ENCODE measurements at regions not wholly inside any gene's neighbourhood (a gene's known extent, or its start where the extent isn't known, plus 50 kb on each side); places are given as distances from the start of the nearest gene placed in this dataset.

DNA sequence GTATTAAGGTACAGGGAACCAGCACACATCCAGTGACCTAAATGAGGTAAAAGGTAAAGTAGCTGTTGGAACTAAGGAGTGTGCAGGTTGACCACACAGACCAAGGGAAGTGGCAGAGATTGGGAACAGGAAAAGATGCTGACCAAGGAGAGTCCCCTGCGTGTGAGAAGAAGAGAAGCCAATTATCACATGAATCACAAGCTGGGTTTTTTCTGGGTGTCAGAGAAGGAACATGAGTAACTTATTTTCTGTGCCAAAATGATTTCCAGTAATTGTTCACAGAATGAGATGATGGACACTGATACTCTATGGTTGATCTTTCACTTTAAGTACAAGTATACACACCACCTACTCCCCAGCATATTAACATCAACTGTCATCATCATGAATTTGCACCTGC lies 130.7 kb upstream of the ACO1 start:
- H3K4me3 ChIP-seq: no peak overlapping the region
- in situ Hi-C loops (cut with MboI; ENCODE audit: low sequenced_read_pairs): no loop called here
- DNase-seq (ENCODE audit: low spot score in 2 of 2): no peak
- no peaks in the 10 kb centered on the region for H3K36me3 ChIP-seq (replicated peaks)
- no peaks in the 10 kb centered on the region for H3K27me3 ChIP-seq (ENCODE audit: low read depth)
- H3K9me3 ChIP-seq: no peaks in the 10 kb centered on the region
- H3K4me1 ChIP-seq: peaks cover 6% of the 10 kb centered on the region; the same call in 1 of the 2 replicates

DNA sequence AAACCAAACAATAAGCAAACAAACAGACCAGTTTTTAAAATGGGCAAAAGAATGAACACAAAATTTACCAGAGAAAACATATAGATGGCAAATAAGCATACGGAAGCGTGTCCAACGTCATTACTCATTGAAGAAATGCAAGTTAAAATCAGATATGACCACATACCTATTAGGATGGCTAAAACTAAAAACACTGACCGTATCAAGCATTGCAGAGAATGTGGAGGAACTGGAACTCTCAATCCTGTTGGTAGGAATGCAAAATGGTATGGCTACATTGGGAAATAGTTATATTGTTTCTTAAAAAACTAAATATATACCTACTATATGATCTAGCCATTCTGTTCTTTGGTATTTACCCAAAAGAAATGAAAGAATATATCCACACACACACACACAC lies 129.4 kb upstream of the ACO1 start:
- H3K4me3 ChIP-seq: no peak overlapping the region
- in situ Hi-C loops (cut with MboI; ENCODE audit: low sequenced_read_pairs): no loop called here
- no peaks in the 10 kb centered on the region for H3K27me3 ChIP-seq (ENCODE audit: low read depth)
- peaks cover 6% of the 10 kb centered on the region; the same call in 1 of the 2 replicates for H3K4me1 ChIP-seq
- DNase-seq (ENCODE audit: low spot score in 2 of 2): no peak
- H3K9me3 ChIP-seq: no peaks in the 10 kb centered on the region
- H3K36me3 ChIP-seq (replicated peaks): no peaks in the 10 kb centered on the region

DNA sequence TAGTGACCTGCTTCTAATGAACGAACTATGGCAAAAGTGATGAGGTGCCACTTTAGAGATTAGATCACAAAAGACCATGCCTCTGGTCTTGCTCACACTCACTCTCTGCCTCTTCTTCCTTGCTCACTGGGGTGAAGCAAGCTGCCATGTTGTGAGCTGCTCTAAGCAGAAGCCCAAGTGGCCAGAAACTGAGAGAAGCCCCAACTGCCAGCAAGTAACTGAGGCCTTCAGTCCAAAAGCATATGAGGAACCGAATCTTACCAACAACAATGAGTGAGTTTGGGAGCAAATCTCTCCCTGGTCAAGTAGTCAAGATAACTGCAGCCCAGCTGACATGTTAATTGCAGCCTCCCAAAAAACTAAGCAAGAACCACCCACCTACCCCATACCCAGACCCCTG lies 126.0 kb upstream of the ACO1 start:
- Histone ChIP-seq H3K27me3 (ENCODE audit: low read depth) (no peaks in the 10 kb centered on the region), H3K4me3 (no peak overlapping the region), H3K4me1 (no peaks in the 10 kb centered on the region), H3K9me3 (no peaks in the 10 kb centered on the region), H3K36me3 (replicated peaks) (no peaks in the 10 kb centered on the region)
- in situ Hi-C loops (cut with MboI; ENCODE audit: low sequenced_read_pairs): no loop called here
- DNase-seq (ENCODE audit: low spot score in 2 of 2): no peak

DNA sequence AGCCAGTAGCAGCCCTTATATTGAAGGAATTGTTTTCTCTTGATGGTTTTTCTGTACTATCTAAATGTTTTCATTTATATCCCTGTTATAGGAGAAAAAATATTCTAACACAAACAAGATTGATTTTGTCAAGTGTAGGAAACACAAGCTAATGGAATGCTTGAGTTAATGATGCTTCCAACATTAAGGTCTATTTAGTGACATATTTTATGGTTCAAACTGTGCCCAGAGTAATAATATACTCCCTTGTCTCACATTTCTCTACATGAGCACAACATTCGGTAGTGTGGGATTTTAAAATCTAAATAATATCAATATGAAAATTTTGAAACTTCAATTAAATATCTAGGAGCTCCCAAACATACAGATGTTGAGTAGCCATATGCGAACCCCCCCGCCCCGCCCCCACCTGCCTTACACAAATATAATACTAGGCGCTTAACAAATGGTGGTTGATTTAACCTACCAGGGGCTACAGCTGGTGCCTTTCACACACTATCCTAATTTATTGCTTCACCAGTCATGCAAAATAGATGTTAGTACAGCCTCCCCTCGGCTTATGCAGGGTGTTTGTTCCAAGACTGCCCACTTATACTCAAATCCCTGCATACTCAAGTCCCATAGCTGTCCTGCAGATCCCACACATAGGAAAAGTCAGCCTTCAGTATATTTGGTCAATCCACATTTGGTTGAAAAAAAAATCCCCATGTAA lies 124.1 kb upstream of the ACO1 start:
- H3K4me3 ChIP-seq: no peak overlapping the region
- H3K36me3 ChIP-seq (replicated peaks): no peaks in the 10 kb centered on the region
- DNase-seq (ENCODE audit: low spot score in 2 of 2): no peak
- in situ Hi-C loops (cut with MboI; ENCODE audit: low sequenced_read_pairs): no loop called here
- H3K9me3 ChIP-seq: no peaks in the 10 kb centered on the region
- H3K4me1 ChIP-seq: peaks cover 14% of the 10 kb centered on the region
- H3K27me3 ChIP-seq (ENCODE audit: low read depth): no peaks in the 10 kb centered on the region

DNA sequence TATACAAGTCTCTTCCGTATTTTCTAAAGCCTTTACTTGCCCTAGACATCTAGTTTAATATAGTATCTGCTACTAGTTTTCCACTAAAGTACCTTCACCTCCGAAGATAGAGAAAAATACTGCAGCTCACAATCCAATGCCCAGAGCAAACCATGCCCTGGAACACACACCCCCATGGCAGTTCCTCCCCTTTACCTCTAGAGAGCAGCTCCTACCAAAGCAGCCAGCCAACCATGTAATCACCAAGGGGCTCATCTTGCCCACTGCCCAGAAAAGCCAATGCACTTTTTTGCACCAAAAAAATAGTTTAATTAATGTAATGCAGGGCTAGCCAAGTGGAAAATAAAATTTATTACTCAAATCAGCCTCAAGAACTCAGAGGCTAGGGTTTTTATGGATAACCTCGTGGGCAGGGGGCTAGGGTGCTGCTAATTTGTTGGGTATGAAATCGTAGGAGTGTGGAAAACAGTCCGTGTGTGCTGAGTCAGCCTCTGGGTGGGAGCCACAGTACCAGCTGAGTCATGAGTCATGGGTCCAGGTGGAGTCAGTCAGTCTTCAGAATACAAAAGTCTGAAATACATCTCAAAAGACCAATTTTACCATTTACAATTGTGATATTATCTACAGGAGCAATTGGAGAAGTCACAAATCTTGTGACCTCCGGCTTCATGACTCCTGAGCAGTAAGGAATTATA lies 120.1 kb upstream of the ACO1 start:
- Histone ChIP-seq H3K27me3 (ENCODE audit: low read depth) (no peaks in the 10 kb centered on the region), H3K36me3 (replicated peaks) (no peaks in the 10 kb centered on the region), H3K9me3 (no peaks in the 10 kb centered on the region), H3K4me3 (no peak overlapping the region), H3K4me1 (peaks cover 16% of the 10 kb centered on the region)
- in situ Hi-C loops (cut with MboI; ENCODE audit: low sequenced_read_pairs): no loop called here
- peak in 1 of 2 experiments; percentile 48 for DNase-seq (ENCODE audit: low spot score in 2 of 2)

DNA sequence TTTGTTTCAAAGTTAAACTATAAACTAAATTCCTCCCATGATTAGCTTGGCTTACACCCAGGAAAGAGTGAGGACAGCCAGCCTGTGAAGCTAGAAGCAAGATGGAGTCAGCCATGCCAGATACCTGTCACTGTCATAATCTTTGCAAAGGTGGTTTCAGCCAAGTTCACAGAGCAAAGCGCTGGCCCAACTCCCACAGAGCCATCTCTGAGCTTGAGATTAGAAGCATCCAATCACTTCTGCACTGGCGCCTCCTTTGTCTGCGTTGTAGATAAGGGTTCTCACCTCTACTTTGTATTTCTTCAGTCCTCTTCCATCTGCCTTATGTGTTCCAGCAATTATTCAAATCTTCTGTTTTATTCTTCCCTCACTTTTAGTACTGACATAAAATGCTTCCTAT lies 119.4 kb upstream of the ACO1 start:
- in situ Hi-C loops (cut with MboI; ENCODE audit: low sequenced_read_pairs): no loop called here
- Histone ChIP-seq H3K36me3 (replicated peaks) (no peaks in the 10 kb centered on the region), H3K4me3 (no peak overlapping the region), H3K4me1 (peaks cover 16% of the 10 kb centered on the region), H3K9me3 (no peaks in the 10 kb centered on the region), H3K27me3 (ENCODE audit: low read depth) (no peaks in the 10 kb centered on the region)
- DNase-seq (ENCODE audit: low spot score in 2 of 2): no peak

DNA sequence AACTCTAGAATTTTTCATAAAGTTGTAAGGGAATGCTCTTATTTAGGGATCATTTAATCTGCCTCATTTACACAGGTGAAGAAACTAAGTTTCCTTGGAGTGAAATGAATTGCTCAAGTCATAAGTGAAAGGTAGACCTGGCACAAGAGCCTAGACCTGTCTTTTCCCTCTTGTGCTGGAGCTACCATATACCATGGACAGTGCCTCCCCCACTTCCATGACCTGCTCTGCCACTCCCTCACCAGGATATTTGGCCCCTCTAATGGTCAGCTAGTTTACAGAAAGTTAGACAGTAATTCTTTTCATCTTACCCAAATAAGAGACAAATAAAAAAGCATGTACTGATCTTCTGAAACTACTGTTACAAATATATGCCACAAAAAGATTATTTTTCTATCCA lies 105.5 kb upstream of the ACO1 start:
- H3K4me1 ChIP-seq: no peaks in the 10 kb centered on the region
- no peak for DNase-seq (ENCODE audit: low spot score in 2 of 2)
- H3K27me3 ChIP-seq (ENCODE audit: low read depth): no peaks in the 10 kb centered on the region
- no peaks in the 10 kb centered on the region for H3K9me3 ChIP-seq
- H3K4me3 ChIP-seq: no peak overlapping the region
- H3K36me3 ChIP-seq (replicated peaks): no peaks in the 10 kb centered on the region
- in situ Hi-C loops (cut with MboI; ENCODE audit: low sequenced_read_pairs): no loop called here

DNA sequence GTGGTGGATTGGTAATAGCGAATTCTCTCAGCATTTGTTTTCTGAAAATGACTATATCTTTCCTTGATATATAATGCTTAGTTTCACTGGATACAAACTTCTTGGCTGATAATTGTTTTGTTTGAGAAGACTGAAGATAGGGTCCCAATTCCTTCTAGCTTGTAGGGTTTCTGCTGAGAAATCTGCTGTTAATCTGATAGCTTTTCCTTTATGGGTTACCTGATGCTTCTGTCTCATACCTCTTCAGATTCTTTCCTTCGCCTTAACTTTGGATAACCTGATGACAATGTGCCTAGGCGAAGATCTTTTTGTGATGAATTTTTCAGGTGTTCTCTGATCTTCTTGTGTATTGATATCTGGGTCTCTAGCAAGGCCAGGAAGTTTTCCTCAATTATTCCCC lies 94.7 kb upstream of the ACO1 start:
- no peak for DNase-seq (ENCODE audit: low spot score in 2 of 2)
- H3K27me3 ChIP-seq (ENCODE audit: low read depth): no peaks in the 10 kb centered on the region
- H3K36me3 ChIP-seq (replicated peaks): no peaks in the 10 kb centered on the region
- in situ Hi-C loops (cut with MboI; ENCODE audit: low sequenced_read_pairs): no loop called here
- H3K4me3 ChIP-seq: no peak overlapping the region
- H3K9me3 ChIP-seq: no peaks in the 10 kb centered on the region
- no peaks in the 10 kb centered on the region for H3K4me1 ChIP-seq

DNA sequence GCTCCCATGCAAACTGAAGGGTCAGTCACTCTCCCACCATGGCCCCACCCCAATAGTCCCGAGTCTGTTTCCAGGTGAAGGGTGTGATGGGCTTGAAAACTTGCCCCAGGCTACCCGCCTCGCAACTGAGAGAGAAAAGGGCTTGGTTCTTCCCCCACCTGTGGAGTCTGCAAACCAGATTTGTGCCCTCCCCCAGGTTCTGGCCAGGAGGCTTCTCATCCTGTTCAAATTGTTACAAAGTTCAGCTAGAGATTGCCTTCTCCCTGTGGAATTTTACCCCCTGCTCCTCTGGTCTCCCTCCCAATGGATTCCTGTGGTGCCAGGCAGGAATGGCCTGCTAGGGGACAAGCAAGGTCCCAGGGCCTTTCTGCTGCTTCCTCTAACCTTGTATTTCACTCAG lies 93.1 kb upstream of the ACO1 start:
- Histone ChIP-seq H3K9me3 (no peaks in the 10 kb centered on the region), H3K4me3 (no peak overlapping the region), H3K36me3 (replicated peaks) (no peaks in the 10 kb centered on the region), H3K4me1 (no peaks in the 10 kb centered on the region), H3K27me3 (ENCODE audit: low read depth) (no peaks in the 10 kb centered on the region)
- in situ Hi-C loops (cut with MboI; ENCODE audit: low sequenced_read_pairs): no loop called here
- DNase-seq (ENCODE audit: low spot score in 2 of 2): no peak

DNA sequence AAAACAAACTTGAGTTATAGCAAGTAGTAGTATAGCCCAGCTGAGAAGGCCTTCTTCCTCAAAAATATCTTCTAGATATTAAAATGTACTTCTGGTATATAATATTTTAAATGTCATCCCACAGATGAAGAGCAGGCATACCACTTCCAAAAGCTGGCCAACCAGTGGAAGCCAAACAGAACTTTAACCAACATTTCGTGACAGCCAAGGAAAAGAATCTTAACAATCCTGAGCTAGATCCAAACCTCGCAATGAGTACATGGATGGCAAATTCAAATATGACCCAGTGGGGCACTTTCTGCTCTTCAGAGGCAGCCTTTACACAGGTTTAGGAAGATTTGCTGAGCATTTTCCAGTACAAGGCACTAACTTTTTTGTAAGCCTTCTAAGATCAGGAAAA lies 91.8 kb upstream of the ACO1 start:
- Histone ChIP-seq H3K36me3 (replicated peaks) (no peaks in the 10 kb centered on the region), H3K9me3 (no peaks in the 10 kb centered on the region), H3K4me1 (no peaks in the 10 kb centered on the region), H3K4me3 (no peak overlapping the region), H3K27me3 (ENCODE audit: low read depth) (no peaks in the 10 kb centered on the region)
- no peak for DNase-seq (ENCODE audit: low spot score in 2 of 2)
- in situ Hi-C loops (cut with MboI; ENCODE audit: low sequenced_read_pairs): no loop called here

DNA sequence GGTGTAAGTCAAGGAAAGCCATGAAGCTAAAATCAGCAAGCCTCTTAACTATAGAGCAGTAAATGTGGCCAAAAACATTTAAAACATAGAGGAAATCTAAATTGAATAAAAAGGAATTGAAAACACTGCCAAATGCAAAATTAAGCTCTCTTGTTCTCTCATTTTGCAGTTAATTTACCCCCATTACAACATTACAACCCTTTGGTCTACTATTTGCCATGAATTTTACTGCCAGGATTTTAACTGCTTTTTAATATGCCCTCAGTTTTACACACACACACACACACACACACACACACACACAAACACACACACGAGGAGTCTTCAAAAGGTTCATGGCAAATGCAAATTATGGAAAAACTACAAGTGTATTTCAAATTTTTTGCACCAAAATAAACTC lies 91.4 kb upstream of the ACO1 start:
- no peaks in the 10 kb centered on the region for H3K27me3 ChIP-seq (ENCODE audit: low read depth)
- H3K36me3 ChIP-seq (replicated peaks): no peaks in the 10 kb centered on the region
- H3K9me3 ChIP-seq: no peaks in the 10 kb centered on the region
- in situ Hi-C loops (cut with MboI; ENCODE audit: low sequenced_read_pairs): no loop called here
- no peak overlapping the region for H3K4me3 ChIP-seq
- no peak for DNase-seq (ENCODE audit: low spot score in 2 of 2)
- no peaks in the 10 kb centered on the region for H3K4me1 ChIP-seq

DNA sequence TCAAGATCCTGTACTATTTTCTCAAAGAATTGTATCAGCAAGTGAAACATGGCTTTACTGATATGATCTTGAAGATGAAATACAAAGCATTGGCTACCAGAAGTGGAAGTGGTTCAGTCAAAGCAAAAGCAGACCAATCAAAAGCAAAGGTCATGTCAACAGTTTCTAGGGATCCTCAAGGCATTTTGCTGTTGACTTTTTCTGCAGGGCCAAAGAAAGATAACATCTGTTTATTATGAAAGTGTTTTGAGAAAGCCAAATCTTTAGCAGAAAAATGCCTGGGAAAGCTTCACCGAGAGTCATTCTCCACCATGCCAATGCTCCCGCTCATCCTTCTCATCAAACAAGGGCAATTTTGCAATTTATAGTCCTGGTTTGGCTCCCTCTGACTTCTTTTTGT lies 90.3 kb upstream of the ACO1 start:
- no peaks in the 10 kb centered on the region for H3K27me3 ChIP-seq (ENCODE audit: low read depth)
- H3K36me3 ChIP-seq (replicated peaks): no peaks in the 10 kb centered on the region
- no peaks in the 10 kb centered on the region for H3K4me1 ChIP-seq
- no peaks in the 10 kb centered on the region for H3K9me3 ChIP-seq
- in situ Hi-C loops (cut with MboI; ENCODE audit: low sequenced_read_pairs): no loop called here
- H3K4me3 ChIP-seq: no peak overlapping the region
- DNase-seq (ENCODE audit: low spot score in 2 of 2): no peak

DNA sequence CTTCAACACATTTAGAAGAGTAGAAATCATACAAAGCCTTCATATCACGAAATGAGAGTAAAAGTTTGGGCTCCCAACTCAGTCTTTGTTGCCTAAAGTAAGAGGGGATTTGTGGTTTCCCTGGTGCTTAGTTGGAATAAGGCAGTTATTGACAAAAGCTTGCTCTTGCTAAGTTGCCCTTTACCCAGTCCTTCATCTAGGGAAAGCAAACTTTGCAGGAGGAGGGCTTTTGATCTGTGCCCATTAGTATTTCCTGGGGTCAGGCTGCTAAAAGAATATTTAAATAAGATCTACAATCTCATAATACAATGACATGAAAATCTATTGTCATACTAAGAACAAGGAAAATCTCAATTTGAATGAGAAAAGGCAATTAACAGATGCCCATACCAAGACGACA lies 84.1 kb upstream of the ACO1 start:
- Histone ChIP-seq H3K9me3 (no peaks in the 10 kb centered on the region), H3K4me3 (no peak overlapping the region), H3K4me1 (no peaks in the 10 kb centered on the region), H3K36me3 (replicated peaks) (no peaks in the 10 kb centered on the region), H3K27me3 (ENCODE audit: low read depth) (no peaks in the 10 kb centered on the region)
- in situ Hi-C loops (cut with MboI; ENCODE audit: low sequenced_read_pairs): no loop called here
- peak in 1 of 2 experiments; percentile 14 for DNase-seq (ENCODE audit: low spot score in 2 of 2)

DNA sequence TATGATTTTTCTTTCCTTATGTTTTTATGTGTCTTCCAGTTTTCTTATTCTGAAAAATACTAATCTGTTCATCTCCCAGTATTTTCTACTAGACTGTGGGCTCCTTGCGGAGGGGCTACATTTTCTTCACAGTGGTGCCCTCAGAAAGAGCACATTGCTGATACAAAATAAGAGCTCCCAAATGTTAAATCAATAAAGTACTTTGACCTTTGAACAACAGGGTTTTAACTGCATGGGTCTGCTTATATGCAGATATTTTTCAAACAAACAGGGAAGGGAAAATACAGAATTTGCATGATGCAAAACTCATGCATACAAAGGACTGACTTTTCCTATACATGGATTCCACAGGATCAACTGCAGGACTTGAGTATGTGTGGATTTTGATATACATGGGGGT lies 79.9 kb upstream of the ACO1 start:
- H3K4me1 ChIP-seq: no peaks in the 10 kb centered on the region
- in situ Hi-C loops (cut with MboI; ENCODE audit: low sequenced_read_pairs): no loop called here
- no peak for DNase-seq (ENCODE audit: low spot score in 2 of 2)
- no peak overlapping the region for H3K4me3 ChIP-seq
- H3K9me3 ChIP-seq: no peaks in the 10 kb centered on the region
- H3K27me3 ChIP-seq (ENCODE audit: low read depth): no peaks in the 10 kb centered on the region
- H3K36me3 ChIP-seq (replicated peaks): no peaks in the 10 kb centered on the region

DNA sequence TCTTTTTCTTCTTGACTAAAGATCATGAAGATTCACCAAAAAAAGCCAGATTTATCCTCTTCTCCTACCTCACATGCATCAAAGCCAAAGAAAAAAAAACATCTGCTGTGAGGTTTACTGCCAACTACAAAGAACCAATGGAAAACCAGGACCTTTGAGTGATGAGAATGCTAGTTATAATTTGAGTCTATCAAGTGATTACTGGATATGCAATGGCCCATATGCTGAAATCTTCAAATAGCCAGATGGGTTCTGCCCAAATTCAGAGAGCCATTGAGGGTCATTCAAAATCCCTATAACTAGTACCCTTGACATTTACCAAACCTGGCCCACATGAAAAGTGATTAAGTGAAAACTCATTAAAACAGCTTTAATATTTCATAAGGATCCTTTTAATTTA lies 78.4 kb upstream of the ACO1 start:
- H3K9me3 ChIP-seq: no peaks in the 10 kb centered on the region
- H3K4me1 ChIP-seq: no peaks in the 10 kb centered on the region
- H3K36me3 ChIP-seq (replicated peaks): no peaks in the 10 kb centered on the region
- in situ Hi-C loops (cut with MboI; ENCODE audit: low sequenced_read_pairs): no loop called here
- H3K4me3 ChIP-seq: no peak overlapping the region
- H3K27me3 ChIP-seq (ENCODE audit: low read depth): no peaks in the 10 kb centered on the region
- DNase-seq (ENCODE audit: low spot score in 2 of 2): no peak

Data from HAP-1 (cell line).